A673 (cell line): ENCODE measurements at regions not wholly inside any gene's neighbourhood (a gene's known extent, or its start where the extent isn't known, plus 50 kb on each side); places are given as distances from the start of the nearest gene placed in this dataset.

Experiments
- BruUV-seq: library from RNA; stranded (reverse); fragments of 400-500 nt; replicated peaks from 2 replicates; lab custom pipeline; 2021; lab: Mats Ljungman, UMichigan
- CTCF ChIA-PET: fragments of 300-600 bp; sonication (Branson Sonifier 250); formaldehyde crosslinking; loops from one replicate; lab custom pipeline; 2022; ENCODE audit warnings: antibody characterized with exemption; lab: Charles Lee
- POLR2A ChIA-PET: fragments of 300-600 bp; sonication (Branson Sonifier 250); formaldehyde crosslinking; loops from one replicate; lab custom pipeline; 2022; ENCODE audit warnings: antibody characterized with exemption; ENCODE audit not compliant: low non-redundant PET; lab: Charles Lee
- DNase-seq: peaks from one replicate; pipeline ENCODE4 v3.0.0-alpha.2; 2015; ENCODE audit warnings: low spot score
- H3K27ac ChIP-seq: fragments of 200-600 bp; sonication (generic); 2 replicates; pipeline ENCODE4 v1.5.1; 2016; ENCODE audit warnings: mixed run types, low read depth, mild to moderate bottlenecking, mixed read lengths, antibody characterized with exemption, low read length; ENCODE audit not compliant: poor library complexity, severe bottlenecking
- H3K27me3 ChIP-seq: fragments of 200-600 bp; sonication (generic); replicated peaks from 2 replicates; pipeline ENCODE4 v1.6.1; 2017; ENCODE audit warnings: mixed run types, low read depth, mild to moderate bottlenecking, mixed read lengths, antibody characterized with exemption, low read length; ENCODE audit not compliant: insufficient read depth, poor library complexity
- H3K36me3 ChIP-seq: fragments of 200-600 bp; sonication (generic); 2 replicates; pipeline ENCODE4 v1.6.1; 2016; ENCODE audit warnings: mixed run types, mild to moderate bottlenecking, mixed read lengths, antibody characterized with exemption, low read length; ENCODE audit not compliant: insufficient read depth, poor library complexity, severe bottlenecking
- H3K4me1 ChIP-seq: fragments of 200-600 bp; sonication (generic); 2 replicates; pipeline ENCODE4 v1.6.1; 2017; ENCODE audit warnings: mixed run types, mild to moderate bottlenecking, mixed read lengths, antibody characterized with exemption, low read length; ENCODE audit not compliant: insufficient read depth, poor library complexity, severe bottlenecking
- H3K4me3 ChIP-seq: fragments of 200-600 bp; sonication (generic); 2 replicates; pipeline ENCODE4 v1.5.1; 2016; ENCODE audit warnings: low read depth, mixed run types, mild to moderate bottlenecking, mixed read lengths, low read length; ENCODE audit not compliant: poor library complexity, severe bottlenecking
- H3K9me3 ChIP-seq: fragments of 200-600 bp; sonication (generic); 2 replicates; pipeline ENCODE4 v1.6.1; 2016; ENCODE audit warnings: mixed run types, low read depth, mild to moderate bottlenecking, mixed read lengths, antibody characterized with exemption, low read length; ENCODE audit not compliant: poor library complexity, severe bottlenecking
- CTCF ChIP-seq: fragments of 300-800, 200-600 bp; sonication (generic); conservative IDR thresholded peaks from 2 replicates; pipeline ENCODE4 v1.5.1; 2017; ENCODE audit warnings: low read depth, mild to moderate bottlenecking, antibody characterized with exemption, low read length, moderate library complexity, mixed read lengths
- EZH2 ChIP-seq: fragments of 200-600 bp; sonication (generic); IDR thresholded peaks from 2 replicates; pipeline ENCODE4 v1.6.1; 2017; ENCODE audit warnings: borderline replicate concordance, low read depth, mild to moderate bottlenecking, mixed read lengths, antibody characterized with exemption, low read length; ENCODE audit not compliant: poor library complexity, severe bottlenecking
- intact Hi-C: fragments of 100-400 bp; cut with micrococcal nuclease; formaldehyde crosslinking; loops from one replicate; pipeline ENCODE4 v1.10.0; 2022; ENCODE audit not compliant: unreplicated experiment

- no peaks in the 10 kb centered on the region for H3K9me3 ChIP-seq
- CTCF ChIA-PET: interaction anchor here (0.7 kb wide), 1 partner anchor 1251 kb away, joined by 10 read pairs; no protein-coding TSS in a partner anchor
- no peaks in the 10 kb centered on the region for H3K36me3 ChIP-seq
- POLR2A ChIA-PET: no interaction called here
- no peak for DNase-seq
- BruUV-seq: no TSS peak
- H3K4me3 ChIP-seq: no peak overlapping the region
- peaks cover 13% of the 10 kb centered on the region for H3K27me3 ChIP-seq
- no peak overlapping the region for H3K27ac ChIP-seq
- no peaks in the 10 kb centered on the region for H3K4me1 ChIP-seq
- intact Hi-C loops: no loop called here
- TF ChIP-seq CTCF: no peak
- TF ChIP-seq EZH2: no peak
Measured at GRCh38 chr2:156099382-156099781, 233.1 kb downstream of the NR4A2 start.

- Histone ChIP-seq H3K27ac (no peak overlapping the region), H3K4me3 (no peak overlapping the region), H3K27me3 (peaks cover 13% of the 10 kb centered on the region), H3K9me3 (no peaks in the 10 kb centered on the region), H3K36me3 (no peaks in the 10 kb centered on the region), H3K4me1 (no peaks in the 10 kb centered on the region)
- intact Hi-C loops: no loop called here
- CTCF ChIA-PET: no interaction called here
- no TSS peak for BruUV-seq
- no peak for DNase-seq
- POLR2A ChIA-PET: no interaction called here
- TF ChIP-seq CTCF (no peak), EZH2 (no peak)
Measured at GRCh38 chr2:156098506-156098905, 234.0 kb downstream of the NR4A2 start.

GRCh38 chr2:156088587-156088986 is 243.9 kb downstream of the NR4A2 start:
- Histone ChIP-seq H3K9me3 (no peaks in the 10 kb centered on the region), H3K4me1 (no peaks in the 10 kb centered on the region), H3K27me3 (no peaks in the 10 kb centered on the region), H3K4me3 (no peak overlapping the region), H3K36me3 (no peaks in the 10 kb centered on the region), H3K27ac (no peak overlapping the region)
- POLR2A ChIA-PET: no interaction called here
- TF ChIP-seq CTCF (no peak), EZH2 (no peak)
- intact Hi-C loops: no loop called here
- BruUV-seq: no TSS peak
- CTCF ChIA-PET: no interaction called here
- DNase-seq: no peak
